Endodermal cell (in vitro differentiated cells): ENCODE measurements at regions not wholly inside any gene's neighbourhood (a gene's known extent, or its start where the extent isn't known, plus 50 kb on each side); places are given as distances from the start of the nearest gene placed in this dataset.

ENCODE experiments used
- DNase-seq: peaks from one replicate; pipeline ENCODE4 v3.0.0-alpha.2; 2017
- H3K27ac ChIP-seq: 2 replicates; pipeline ENCODE4 v1.5.1; 2013; ENCODE audit warnings: mild to moderate bottlenecking, low read depth, low read length, moderate library complexity
- H3K27me3 ChIP-seq: 2 replicates; pipeline ENCODE4 v1.6.1; 2013; ENCODE audit warnings: mild to moderate bottlenecking, low read length, moderate library complexity; ENCODE audit not compliant: insufficient read depth, control insufficient read depth, poor library complexity, severe bottlenecking
- H3K36me3 ChIP-seq: 2 replicates; pipeline ENCODE4 v1.7.0; 2013; ENCODE audit warnings: mild to moderate bottlenecking, low read length, moderate library complexity; ENCODE audit not compliant: control insufficient read depth, insufficient read depth
- H3K4me1 ChIP-seq: one replicate; pipeline ENCODE4 v1.7.0; 2013; ENCODE audit warnings: low read length; ENCODE audit not compliant: control insufficient read depth, insufficient read depth
- H3K4me3 ChIP-seq: 2 replicates; pipeline ENCODE4 v1.5.1; 2013; ENCODE audit warnings: mild to moderate bottlenecking, low read length, moderate library complexity
- H3K9ac ChIP-seq: 2 replicates; pipeline ENCODE4 v1.6.1; 2013; ENCODE audit warnings: mild to moderate bottlenecking, low read length, moderate library complexity; ENCODE audit not compliant: poor library complexity, severe bottlenecking; ENCODE audit errors: extremely low read depth
- H3K9me3 ChIP-seq: 2 replicates; pipeline ENCODE4 v1.6.1; 2013; ENCODE audit warnings: mild to moderate bottlenecking, low read length, moderate library complexity; ENCODE audit not compliant: control insufficient read depth
- H3K27ac Mint-ChIP-seq: 2 replicates; pipeline ENCODE4 v1.8.0; 2020; ENCODE audit warnings: mixed read lengths
- H3K27me3 Mint-ChIP-seq: 2 replicates; pipeline ENCODE4 v1.8.0; 2021; ENCODE audit warnings: mild to moderate bottlenecking, mixed read lengths; ENCODE audit not compliant: insufficient read depth
- H3K36me3 Mint-ChIP-seq: 2 replicates; pipeline ENCODE4 v1.8.0; 2020; ENCODE audit warnings: low read depth, mixed read lengths
- H3K4me1 Mint-ChIP-seq: 2 replicates; pipeline ENCODE4 v1.8.0; 2020; ENCODE audit warnings: mixed read lengths
- H3K4me3 Mint-ChIP-seq: 2 replicates; pipeline ENCODE4 v1.8.0; 2020; ENCODE audit warnings: mild to moderate bottlenecking, moderate library complexity, mixed read lengths
- H3K9me3 Mint-ChIP-seq: 2 replicates; pipeline ENCODE4 v1.8.0; 2020; ENCODE audit warnings: mild to moderate bottlenecking, mixed read lengths
- WGBS, 2 experiments: methylation state at CpG; one replicate each; pipeline versions ENCODE4 v1.1.5 to v1.1.7; 2013; ENCODE audit warnings: missing lambda C conversion rate in 2 of 2, mixed read lengths in 1 of 2; ENCODE audit not compliant: insufficient coverage in 1 of 2, insufficient read length in 1 of 2; 5-methylcytosine and 5-hydroxymethylcytosine counted together
- TF ChIP-seq, protein P1 (sequence below): fragments of 200-600 bp; sonication (generic); conservative IDR thresholded peaks from 2 replicates; pipeline ENCODE4 v1.5.0; 2021; ENCODE audit warnings: antibody characterized with exemption, mild to moderate bottlenecking

DNA sequence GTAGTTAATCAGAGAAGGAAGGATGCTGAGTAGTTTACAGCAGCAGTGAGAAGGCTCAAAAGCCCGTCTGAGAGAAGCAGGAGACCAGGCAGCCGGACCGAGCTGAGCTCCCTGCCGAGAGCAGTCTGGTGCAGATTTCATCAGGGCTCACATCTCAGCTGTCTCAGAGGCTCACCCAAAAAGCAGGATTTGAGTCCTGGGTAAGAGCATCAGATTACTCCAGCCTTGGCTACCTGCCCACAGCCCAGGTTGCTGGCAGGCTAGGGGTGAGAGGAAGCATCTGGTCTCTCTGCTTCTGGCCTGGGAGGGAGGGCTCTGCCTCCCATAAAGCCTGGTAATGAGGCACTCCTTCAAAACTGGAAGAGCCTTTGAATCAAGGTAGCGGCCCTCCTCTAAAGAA is 140.5 kb downstream of the ST6GAL2 start:
- H3K36me3 ChIP-seq, result no peaks in the 10 kb centered on the region
- H3K27ac Mint-ChIP-seq, result no peak overlapping the region
- H3K27ac ChIP-seq, result no peak overlapping the region
- H3K4me1 ChIP-seq, result no peaks in the 10 kb centered on the region
- TF ChIP-seq, protein P1, sequence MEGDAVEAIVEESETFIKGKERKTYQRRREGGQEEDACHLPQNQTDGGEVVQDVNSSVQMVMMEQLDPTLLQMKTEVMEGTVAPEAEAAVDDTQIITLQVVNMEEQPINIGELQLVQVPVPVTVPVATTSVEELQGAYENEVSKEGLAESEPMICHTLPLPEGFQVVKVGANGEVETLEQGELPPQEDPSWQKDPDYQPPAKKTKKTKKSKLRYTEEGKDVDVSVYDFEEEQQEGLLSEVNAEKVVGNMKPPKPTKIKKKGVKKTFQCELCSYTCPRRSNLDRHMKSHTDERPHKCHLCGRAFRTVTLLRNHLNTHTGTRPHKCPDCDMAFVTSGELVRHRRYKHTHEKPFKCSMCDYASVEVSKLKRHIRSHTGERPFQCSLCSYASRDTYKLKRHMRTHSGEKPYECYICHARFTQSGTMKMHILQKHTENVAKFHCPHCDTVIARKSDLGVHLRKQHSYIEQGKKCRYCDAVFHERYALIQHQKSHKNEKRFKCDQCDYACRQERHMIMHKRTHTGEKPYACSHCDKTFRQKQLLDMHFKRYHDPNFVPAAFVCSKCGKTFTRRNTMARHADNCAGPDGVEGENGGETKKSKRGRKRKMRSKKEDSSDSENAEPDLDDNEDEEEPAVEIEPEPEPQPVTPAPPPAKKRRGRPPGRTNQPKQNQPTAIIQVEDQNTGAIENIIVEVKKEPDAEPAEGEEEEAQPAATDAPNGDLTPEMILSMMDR, result no peak
- 73% methylated on average over 5 of the region's 5 CpGs; no CpG with 5 or more reads in 1 of the 2 experiments for WGBS, 2 experiments
- H3K9me3 Mint-ChIP-seq, result peaks cover 9% of the 10 kb centered on the region
- no peak overlapping the region for H3K9ac ChIP-seq
- H3K9me3 ChIP-seq, result peaks cover 20% of the 10 kb centered on the region
- H3K4me3 Mint-ChIP-seq, result no peak overlapping the region
- no peaks in the 10 kb centered on the region for H3K4me1 Mint-ChIP-seq
- DNase-seq, result no peak
- no peaks in the 10 kb centered on the region for H3K36me3 Mint-ChIP-seq
- no peak overlapping the region for H3K4me3 ChIP-seq
- no peaks in the 10 kb centered on the region for H3K27me3 Mint-ChIP-seq
- H3K27me3 ChIP-seq, result no peaks in the 10 kb centered on the region

DNA sequence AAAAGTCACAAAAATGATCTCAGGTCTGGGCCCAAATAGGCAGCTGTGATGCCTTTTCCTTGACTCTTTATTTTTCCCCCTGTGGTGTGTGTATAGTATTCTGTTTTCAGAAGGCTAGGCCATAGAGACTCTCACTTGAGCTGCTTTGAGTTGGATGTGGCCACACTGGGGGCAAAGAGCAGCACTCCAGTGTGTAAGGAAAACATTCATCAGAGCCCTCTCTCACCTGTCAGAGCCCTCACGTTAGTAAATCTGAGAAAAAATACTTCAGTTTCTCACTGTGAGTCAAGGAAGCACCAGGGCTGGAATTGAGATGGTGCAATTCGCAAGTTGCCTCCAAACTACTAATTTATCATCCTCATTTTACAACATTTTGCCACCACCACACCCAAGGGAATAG is 136.1 kb downstream of the ST6GAL2 start:
- Histone ChIP-seq H3K4me1 (no peaks in the 10 kb centered on the region), H3K36me3 (no peaks in the 10 kb centered on the region), H3K27ac (no peak overlapping the region), H3K4me3 (no peak overlapping the region), H3K9ac (no peak overlapping the region), H3K27me3 (no peaks in the 10 kb centered on the region), H3K9me3 (peaks cover 5% of the 10 kb centered on the region)
- Mint-ChIP-seq H3K36me3 (no peaks in the 10 kb centered on the region), H3K27me3 (no peaks in the 10 kb centered on the region), H3K27ac (no peak overlapping the region), H3K9me3 (peaks cover 10% of the 10 kb centered on the region), H3K4me3 (no peak overlapping the region), H3K4me1 (no peaks in the 10 kb centered on the region)
- no peak for DNase-seq
- 82 to 90% methylated on average over 2 of the region's 2 CpGs for WGBS, 2 experiments
- TF ChIP-seq, protein P1, result no peak
